CD8-positive, alpha-beta memory T cell (primary cell): ENCODE measurements at regions not wholly inside any gene's neighbourhood (a gene's known extent, or its start where the extent isn't known, plus 50 kb on each side); places are given as distances from the start of the nearest gene placed in this dataset.

Source experiments
- CTCF ChIA-PET: fragments of 350-600 bp; sonication (Branson Sonifier 250); formaldehyde crosslinking; loops from one replicate; lab custom pipeline; 2021; ENCODE audit warnings: antibody characterized with exemption; lab: Charles Lee
- POLR2A ChIA-PET: fragments of 350-600 bp; sonication (Branson Sonifier 250); formaldehyde crosslinking; loops from one replicate; lab custom pipeline; 2021; ENCODE audit warnings: antibody characterized with exemption; lab: Charles Lee
- DNase-seq, 5 donors: peaks; one replicate each; pipeline versions ENCODE4 v3.0.0 to v3.0.0-alpha.2; 2020 to 2022; ENCODE audit warnings: mixed read lengths in 1 of 5
- H3K27ac ChIP-seq: one replicate; pipeline ENCODE4 v1.7.0; 2013; ENCODE audit warnings: low read depth, mild to moderate bottlenecking, low read length, moderate library complexity
- H3K27me3 ChIP-seq: 2 replicates; pipeline ENCODE4 v1.7.0; 2013; ENCODE audit warnings: low read length, mild to moderate bottlenecking; ENCODE audit not compliant: insufficient read depth, poor library complexity, severe bottlenecking
- H3K36me3 ChIP-seq: 2 replicates; pipeline ENCODE4 v1.7.0; 2013; ENCODE audit warnings: mild to moderate bottlenecking, low read length, moderate library complexity; ENCODE audit not compliant: insufficient read depth
- H3K4me1 ChIP-seq: 2 replicates; pipeline ENCODE4 v1.7.0; 2013; ENCODE audit warnings: mild to moderate bottlenecking, low read length, moderate library complexity; ENCODE audit not compliant: insufficient read depth
- H3K4me3 ChIP-seq: 2 replicates; pipeline ENCODE4 v1.7.0; 2013; ENCODE audit warnings: mild to moderate bottlenecking, low read length
- H3K9me3 ChIP-seq: 2 replicates; pipeline ENCODE4 v1.7.0; 2013; ENCODE audit warnings: mild to moderate bottlenecking, low read length
- H3K27ac Mint-ChIP-seq, 8 donors: one replicate each; pipeline ENCODE4 v1.8.0; 2020 to 2021; ENCODE audit warnings: mixed read lengths in 8 of 8, mild to moderate bottlenecking in 6 of 8, inconsistent platforms in 3 of 8, moderate library complexity in 3 of 8
- H3K27me3 Mint-ChIP-seq, 2 donors: one replicate each; pipeline ENCODE4 v1.8.0; 2020 to 2021; ENCODE audit warnings: mixed read lengths in 2 of 2, mild to moderate bottlenecking in 1 of 2, moderate library complexity in 1 of 2
- H3K36me3 Mint-ChIP-seq, 3 donors: one replicate each; pipeline ENCODE4 v1.8.0; 2020 to 2021; ENCODE audit warnings: mixed read lengths in 3 of 3, inconsistent platforms in 1 of 3, mild to moderate bottlenecking in 1 of 3
- H3K4me1 Mint-ChIP-seq, 3 donors: one replicate each; pipeline ENCODE4 v1.8.0; 2020 to 2021; ENCODE audit warnings: mixed read lengths in 3 of 3, inconsistent platforms in 1 of 3, mild to moderate bottlenecking in 1 of 3
- H3K4me3 Mint-ChIP-seq, 7 donors: one replicate each; pipeline ENCODE4 v1.8.0; 2020 to 2021; ENCODE audit warnings: mixed read lengths in 7 of 7, mild to moderate bottlenecking in 6 of 7, moderate library complexity in 4 of 7, inconsistent platforms in 2 of 7
- H3K9me3 Mint-ChIP-seq, 5 donors: one replicate each; pipeline ENCODE4 v1.8.0; 2020 to 2022; ENCODE audit warnings: mixed read lengths in 5 of 5, mild to moderate bottlenecking in 3 of 5, moderate library complexity in 2 of 5, inconsistent platforms in 1 of 5

- CTCF ChIA-PET: no interaction called here
These were observed 475.8 kb downstream of the TOX3 start for GRCh38 chr16:52071101-52071500.

GRCh38 chr16:52070341-52071057 lies 476.4 kb downstream of the TOX3 start:
- H3K36me3 Mint-ChIP-seq: no peaks in the 10 kb centered on the region
- H3K27me3 Mint-ChIP-seq: no peaks in the 10 kb centered on the region
- H3K27ac ChIP-seq: no peak overlapping the region
- no peak overlapping the region for H3K4me3 ChIP-seq
- POLR2A ChIA-PET: no interaction called here
- H3K36me3 ChIP-seq: no peaks in the 10 kb centered on the region
- no peak overlapping the region for H3K4me3 Mint-ChIP-seq
- H3K4me1 ChIP-seq: no peaks in the 10 kb centered on the region
- H3K4me1 Mint-ChIP-seq: no peaks in the 10 kb centered on the region
- no peaks in the 10 kb centered on the region for H3K9me3 ChIP-seq
- no peak for DNase-seq
- CTCF ChIA-PET: no interaction called here
- H3K27ac Mint-ChIP-seq: no peak overlapping the region
- H3K9me3 Mint-ChIP-seq: peaks cover 0 to 12% (median 5%) of the 10 kb centered on the region in 5 donors
- no peaks in the 10 kb centered on the region for H3K27me3 ChIP-seq

More at GRCh38 chr16:52071101-52071500, 475.8 kb downstream of the TOX3 start:
- H3K27me3 ChIP-seq: no peaks in the 10 kb centered on the region
- H3K36me3 ChIP-seq: no peaks in the 10 kb centered on the region
- DNase-seq: no peak
- no peak overlapping the region for H3K27ac Mint-ChIP-seq
- peaks cover 0 to 10% (median 5%) of the 10 kb centered on the region in 5 donors for H3K9me3 Mint-ChIP-seq
- H3K9me3 ChIP-seq: no peaks in the 10 kb centered on the region
- no peaks in the 10 kb centered on the region for H3K4me1 Mint-ChIP-seq
- H3K36me3 Mint-ChIP-seq: no peaks in the 10 kb centered on the region
- no peak overlapping the region for H3K4me3 ChIP-seq
- H3K27me3 Mint-ChIP-seq: no peaks in the 10 kb centered on the region
- H3K4me1 ChIP-seq: no peaks in the 10 kb centered on the region
- POLR2A ChIA-PET: no interaction called here
- no peak overlapping the region for H3K4me3 Mint-ChIP-seq
- no peak overlapping the region for H3K27ac ChIP-seq

GRCh38 chr16:52069866-52070265 lies 477.1 kb downstream of the TOX3 start:
- no peak overlapping the region for H3K4me3 ChIP-seq
- no peaks in the 10 kb centered on the region for H3K9me3 ChIP-seq
- H3K36me3 ChIP-seq: no peaks in the 10 kb centered on the region
- no peak for DNase-seq
- no peaks in the 10 kb centered on the region for H3K27me3 ChIP-seq
- no peaks in the 10 kb centered on the region for H3K4me1 Mint-ChIP-seq
- H3K9me3 Mint-ChIP-seq: peaks cover 0 to 15% (median 6%) of the 10 kb centered on the region in 5 donors
- no peak overlapping the region for H3K27ac ChIP-seq
- H3K27me3 Mint-ChIP-seq: no peaks in the 10 kb centered on the region
- CTCF ChIA-PET: no interaction called here
- no peaks in the 10 kb centered on the region for H3K36me3 Mint-ChIP-seq
- POLR2A ChIA-PET: no interaction called here
- H3K4me1 ChIP-seq: no peaks in the 10 kb centered on the region
- no peak overlapping the region for H3K4me3 Mint-ChIP-seq
- no peak overlapping the region for H3K27ac Mint-ChIP-seq

- no peak overlapping the region for H3K4me3 ChIP-seq
- H3K9me3 ChIP-seq: no peaks in the 10 kb centered on the region
- Mint-ChIP-seq H3K4me1 (no peaks in the 10 kb centered on the region), H3K27me3 (no peaks in the 10 kb centered on the region), H3K9me3 (peaks cover 0 to 15% (median 8%) of the 10 kb centered on the region in 5 donors), H3K36me3 (no peaks in the 10 kb centered on the region), H3K4me3 (no peak overlapping the region), H3K27ac (no peak overlapping the region)
- no peak overlapping the region for H3K27ac ChIP-seq
- ChIA-PET CTCF (no interaction called here), POLR2A (no interaction called here)
- H3K4me1 ChIP-seq: no peaks in the 10 kb centered on the region
- no peaks in the 10 kb centered on the region for H3K27me3 ChIP-seq
- DNase-seq: no peak
- H3K36me3 ChIP-seq: no peaks in the 10 kb centered on the region
These were observed 478.4 kb downstream of the TOX3 start for GRCh38 chr16:52068447-52069074.

GRCh38 chr16:52066962-52067361 lies 480.0 kb downstream of the TOX3 start:
- Mint-ChIP-seq H3K36me3 (no peaks in the 10 kb centered on the region), H3K9me3 (peaks cover 3 to 13% (median 8%) of the 10 kb centered on the region in 5 donors), H3K27ac (no peak overlapping the region), H3K4me3 (no peak overlapping the region), H3K4me1 (no peaks in the 10 kb centered on the region), H3K27me3 (no peaks in the 10 kb centered on the region)
- Histone ChIP-seq H3K36me3 (no peaks in the 10 kb centered on the region), H3K27me3 (no peaks in the 10 kb centered on the region), H3K9me3 (no peaks in the 10 kb centered on the region), H3K27ac (no peak overlapping the region), H3K4me3 (no peak overlapping the region), H3K4me1 (no peaks in the 10 kb centered on the region)
- no peak for DNase-seq
- ChIA-PET POLR2A (no interaction called here), CTCF (no interaction called here)

GRCh38 chr16:52056259-52056658 lies 490.7 kb downstream of the TOX3 start:
- Mint-ChIP-seq H3K4me3 (no peak overlapping the region), H3K9me3 (peaks cover 0 to 8% (median 3%) of the 10 kb centered on the region in 5 donors), H3K36me3 (no peaks in the 10 kb centered on the region), H3K4me1 (no peaks in the 10 kb centered on the region), H3K27me3 (peaks cover 0 to 1% of the 10 kb centered on the region in 2 donors), H3K27ac (no peak overlapping the region)
- H3K36me3 ChIP-seq: no peaks in the 10 kb centered on the region
- H3K27me3 ChIP-seq: no peaks in the 10 kb centered on the region
- DNase-seq: no peak
- no peaks in the 10 kb centered on the region for H3K4me1 ChIP-seq
- no peak overlapping the region for H3K27ac ChIP-seq
- POLR2A ChIA-PET: no interaction called here
- CTCF ChIA-PET: no interaction called here
- H3K4me3 ChIP-seq: no peak overlapping the region
- H3K9me3 ChIP-seq: no peaks in the 10 kb centered on the region

GRCh38 chr16:52055381-52055780 lies 491.6 kb downstream of the TOX3 start:
- Mint-ChIP-seq H3K27me3 (peaks cover 0 to 1% of the 10 kb centered on the region in 2 donors), H3K27ac (no peak overlapping the region), H3K9me3 (peaks cover 0 to 10% (median 3%) of the 10 kb centered on the region in 5 donors), H3K36me3 (no peaks in the 10 kb centered on the region), H3K4me1 (no peaks in the 10 kb centered on the region), H3K4me3 (no peak overlapping the region)
- CTCF ChIA-PET: no interaction called here
- POLR2A ChIA-PET: no interaction called here
- H3K27ac ChIP-seq: no peak overlapping the region
- DNase-seq: no peak
- H3K9me3 ChIP-seq: no peaks in the 10 kb centered on the region
- no peaks in the 10 kb centered on the region for H3K27me3 ChIP-seq
- H3K4me3 ChIP-seq: no peak overlapping the region
- no peaks in the 10 kb centered on the region for H3K36me3 ChIP-seq
- H3K4me1 ChIP-seq: no peaks in the 10 kb centered on the region

- Histone ChIP-seq H3K27ac (no peak overlapping the region), H3K4me3 (no peak overlapping the region), H3K36me3 (no peaks in the 10 kb centered on the region), H3K27me3 (no peaks in the 10 kb centered on the region), H3K4me1 (no peaks in the 10 kb centered on the region), H3K9me3 (no peaks in the 10 kb centered on the region)
- no peaks in the 10 kb centered on the region for H3K4me1 Mint-ChIP-seq
- ChIA-PET POLR2A (no interaction called here), CTCF (no interaction called here)
- H3K4me3 Mint-ChIP-seq: no peak overlapping the region
- H3K27me3 Mint-ChIP-seq: peaks cover 0 to 1% of the 10 kb centered on the region in 2 donors
- H3K9me3 Mint-ChIP-seq: peaks cover 1 to 13% (median 3%) of the 10 kb centered on the region in 5 donors
- H3K36me3 Mint-ChIP-seq: no peaks in the 10 kb centered on the region
- no peak for DNase-seq
- H3K27ac Mint-ChIP-seq: no peak overlapping the region
These were observed 492.6 kb downstream of the TOX3 start for GRCh38 chr16:52054326-52054725.
